ENCODE measurements at regions not wholly inside any gene's neighbourhood (a gene's known extent, or its start where the extent isn't known, plus 50 kb on each side); places are given as distances from the start of the nearest gene placed in this dataset.

DNA sequence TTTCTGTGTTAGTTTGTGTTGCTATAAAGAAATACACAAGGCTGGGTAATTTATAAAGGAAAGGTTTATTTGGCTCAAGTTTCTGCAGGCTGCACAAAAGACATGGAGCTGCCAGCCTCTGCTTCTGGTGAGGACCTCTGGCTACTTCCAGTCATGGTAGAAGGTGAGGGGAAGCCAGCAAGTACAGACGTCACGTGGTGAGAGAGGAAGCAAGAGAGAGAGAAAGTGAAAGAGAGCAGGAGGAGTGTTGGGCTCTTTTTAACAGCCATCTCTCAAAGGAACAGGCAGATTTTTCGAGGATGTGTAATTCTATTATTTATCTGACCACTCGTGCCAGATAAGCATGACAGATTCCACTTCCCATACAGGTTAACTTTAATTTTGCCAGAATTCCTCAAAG is 1199.1 kb downstream of the ADGRL3 start:
- Mint-ChIP-seq H3K27me3 (ENCODE audit: insufficient read depth) (no peaks in the 10 kb centered on the region), H3K27ac (no peak overlapping the region), H3K9me3 (no peaks in the 10 kb centered on the region), H3K36me3 (ENCODE audit: low read depth) (no peaks in the 10 kb centered on the region), H3K4me1 (no peaks in the 10 kb centered on the region), H3K4me3 (no peak overlapping the region)
- no peaks in the 10 kb centered on the region for H3K9me3 ChIP-seq (ENCODE audit: control insufficient read depth, low read length)
- H3K4me3 ChIP-seq (ENCODE audit: low read length): no peak overlapping the region
- no peaks in the 10 kb centered on the region for H3K27me3 ChIP-seq (ENCODE audit: control insufficient read depth, insufficient read depth, low read length, poor library complexity, severe bottlenecking)
- no peaks in the 10 kb centered on the region for H3K36me3 ChIP-seq (ENCODE audit: control insufficient read depth, insufficient read depth, low read length)
- TF ChIP-seq, protein P1, sequence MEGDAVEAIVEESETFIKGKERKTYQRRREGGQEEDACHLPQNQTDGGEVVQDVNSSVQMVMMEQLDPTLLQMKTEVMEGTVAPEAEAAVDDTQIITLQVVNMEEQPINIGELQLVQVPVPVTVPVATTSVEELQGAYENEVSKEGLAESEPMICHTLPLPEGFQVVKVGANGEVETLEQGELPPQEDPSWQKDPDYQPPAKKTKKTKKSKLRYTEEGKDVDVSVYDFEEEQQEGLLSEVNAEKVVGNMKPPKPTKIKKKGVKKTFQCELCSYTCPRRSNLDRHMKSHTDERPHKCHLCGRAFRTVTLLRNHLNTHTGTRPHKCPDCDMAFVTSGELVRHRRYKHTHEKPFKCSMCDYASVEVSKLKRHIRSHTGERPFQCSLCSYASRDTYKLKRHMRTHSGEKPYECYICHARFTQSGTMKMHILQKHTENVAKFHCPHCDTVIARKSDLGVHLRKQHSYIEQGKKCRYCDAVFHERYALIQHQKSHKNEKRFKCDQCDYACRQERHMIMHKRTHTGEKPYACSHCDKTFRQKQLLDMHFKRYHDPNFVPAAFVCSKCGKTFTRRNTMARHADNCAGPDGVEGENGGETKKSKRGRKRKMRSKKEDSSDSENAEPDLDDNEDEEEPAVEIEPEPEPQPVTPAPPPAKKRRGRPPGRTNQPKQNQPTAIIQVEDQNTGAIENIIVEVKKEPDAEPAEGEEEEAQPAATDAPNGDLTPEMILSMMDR (conservative IDR thresholded peaks at IDR 0.05): no peak
- no peak for DNase-seq
- 68 to 90% methylated on average over 3 to 4 of the region's 4 CpGs for WGBS, 2 experiments (ENCODE audit: insufficient coverage in 1 of 2, insufficient read length in 1 of 2)
- H3K9ac ChIP-seq (ENCODE audit: extremely low read depth, low read length, poor library complexity, severe bottlenecking): no peak overlapping the region
- H3K27ac ChIP-seq (ENCODE audit: low read depth, low read length): no peak overlapping the region
- H3K4me1 ChIP-seq (ENCODE audit: control insufficient read depth, insufficient read depth, low read length): no peaks in the 10 kb centered on the region

DNA sequence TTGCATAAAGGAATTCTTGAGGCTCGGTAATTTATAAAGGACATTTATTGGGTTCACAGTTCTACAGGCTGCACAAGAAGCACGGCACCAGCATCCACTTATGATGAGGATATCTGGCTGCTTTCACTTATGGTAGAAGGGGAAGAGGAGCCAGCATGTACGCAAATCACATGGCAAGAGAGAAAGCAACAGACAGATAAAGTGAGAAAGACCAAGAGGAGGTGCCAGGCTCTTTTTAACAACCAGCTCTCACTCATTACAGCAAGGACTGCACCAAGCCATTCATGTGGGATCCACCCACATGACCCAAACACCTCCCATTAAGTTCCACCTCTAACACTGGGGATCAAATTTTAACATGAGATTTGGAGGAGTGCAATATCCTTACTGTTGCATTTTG is 1198.2 kb downstream of the ADGRL3 start:
- Histone ChIP-seq H3K9ac (ENCODE audit: extremely low read depth, low read length, poor library complexity, severe bottlenecking) (no peak overlapping the region), H3K36me3 (ENCODE audit: control insufficient read depth, insufficient read depth, low read length) (no peaks in the 10 kb centered on the region), H3K4me1 (ENCODE audit: control insufficient read depth, insufficient read depth, low read length) (no peaks in the 10 kb centered on the region), H3K9me3 (ENCODE audit: control insufficient read depth, low read length) (no peaks in the 10 kb centered on the region), H3K4me3 (ENCODE audit: low read length) (no peak overlapping the region), H3K27me3 (ENCODE audit: control insufficient read depth, insufficient read depth, low read length, poor library complexity, severe bottlenecking) (no peaks in the 10 kb centered on the region), H3K27ac (ENCODE audit: low read depth, low read length) (no peak overlapping the region)
- Mint-ChIP-seq H3K36me3 (ENCODE audit: low read depth) (no peaks in the 10 kb centered on the region), H3K9me3 (no peaks in the 10 kb centered on the region), H3K27ac (no peak overlapping the region), H3K4me1 (no peaks in the 10 kb centered on the region), H3K4me3 (no peak overlapping the region), H3K27me3 (ENCODE audit: insufficient read depth) (no peaks in the 10 kb centered on the region)
- DNase-seq: no peak
- 92 to 93% methylated on average over 3 of the region's 3 CpGs for WGBS, 2 experiments (ENCODE audit: insufficient coverage in 1 of 2, insufficient read length in 1 of 2)
- TF ChIP-seq, protein P1 (conservative IDR thresholded peaks at IDR 0.05): no peak

DNA sequence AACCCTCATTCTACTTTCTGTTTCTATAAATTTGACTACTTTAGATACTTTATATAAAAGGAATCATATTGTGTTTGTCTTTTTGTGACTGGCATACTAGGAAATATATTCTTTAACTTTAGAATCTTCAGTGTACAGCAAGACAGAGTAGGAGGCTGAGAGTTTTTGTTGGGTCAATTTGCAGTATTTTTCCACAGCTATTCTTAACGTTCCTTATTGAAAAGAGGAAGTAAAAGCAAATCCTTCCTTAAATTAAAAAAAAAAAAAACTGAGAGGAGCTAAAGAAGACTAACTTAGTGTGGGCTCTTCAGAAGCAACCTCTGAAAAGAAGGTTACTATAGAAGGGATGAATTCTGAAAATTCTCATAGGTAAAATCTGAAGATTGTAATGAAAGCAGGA is 1194.6 kb downstream of the ADGRL3 start:
- no peak overlapping the region for H3K4me3 Mint-ChIP-seq
- Histone ChIP-seq H3K27me3 (ENCODE audit: control insufficient read depth, insufficient read depth, low read length, poor library complexity, severe bottlenecking) (no peaks in the 10 kb centered on the region), H3K4me3 (ENCODE audit: low read length) (no peak overlapping the region), H3K36me3 (ENCODE audit: control insufficient read depth, insufficient read depth, low read length) (no peaks in the 10 kb centered on the region), H3K27ac (ENCODE audit: low read depth, low read length) (no peak overlapping the region), H3K9me3 (ENCODE audit: control insufficient read depth, low read length) (no peaks in the 10 kb centered on the region), H3K9ac (ENCODE audit: extremely low read depth, low read length, poor library complexity, severe bottlenecking) (no peak overlapping the region), H3K4me1 (ENCODE audit: control insufficient read depth, insufficient read depth, low read length) (no peaks in the 10 kb centered on the region)
- no peak overlapping the region for H3K27ac Mint-ChIP-seq
- 90% methylated on average over 1 of the region's 1 CpG; no CpG with 5 or more reads in 1 of the 2 experiments for WGBS, 2 experiments (ENCODE audit: insufficient coverage in 1 of 2, insufficient read length in 1 of 2)
- H3K36me3 Mint-ChIP-seq (ENCODE audit: low read depth): no peaks in the 10 kb centered on the region
- no peaks in the 10 kb centered on the region for H3K9me3 Mint-ChIP-seq
- H3K4me1 Mint-ChIP-seq: no peaks in the 10 kb centered on the region
- no peak for DNase-seq
- no peaks in the 10 kb centered on the region for H3K27me3 Mint-ChIP-seq (ENCODE audit: insufficient read depth)
- TF ChIP-seq, protein P1 (conservative IDR thresholded peaks at IDR 0.05): no peak
